ENCODE measurements at regions not wholly inside any gene's neighbourhood (a gene's known extent, or its start where the extent isn't known, plus 50 kb on each side); places are given as distances from the start of the nearest gene placed in this dataset.

DNA sequence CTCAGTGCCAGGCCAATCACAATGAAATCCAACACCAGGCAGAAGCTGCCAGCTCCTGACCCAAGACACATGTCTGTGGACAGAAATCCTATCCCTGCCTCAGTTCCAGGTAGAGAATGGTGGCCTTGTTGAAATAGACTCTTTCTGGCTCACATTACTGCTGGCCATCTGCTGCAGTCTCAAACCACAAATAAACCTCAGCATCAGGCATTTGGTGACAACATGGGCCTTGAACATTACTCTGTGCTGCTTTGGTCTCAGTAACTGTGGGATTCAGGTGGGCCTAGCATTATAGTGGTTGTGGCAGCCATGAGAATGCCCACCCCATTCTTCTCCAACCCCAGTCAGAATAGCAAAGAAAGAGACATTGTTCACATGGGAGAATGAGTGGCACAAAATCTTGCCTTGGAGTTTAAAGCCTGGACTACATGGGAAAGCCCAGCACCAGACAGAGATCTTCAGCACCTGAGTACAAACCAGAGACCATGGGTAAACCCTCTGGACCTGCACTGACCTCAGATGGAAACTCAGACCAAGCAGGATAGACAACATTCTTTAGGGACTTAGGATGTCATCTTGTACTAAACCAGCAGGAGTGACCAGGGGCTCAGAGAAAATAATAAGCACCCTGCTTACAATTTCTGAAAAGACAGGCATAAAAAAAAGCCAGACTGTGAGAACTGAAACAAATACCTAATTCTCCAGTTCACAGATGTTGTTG is 50.4 kb upstream of the TRAM1L1 start:
- TF ChIP-seq, protein P1, sequence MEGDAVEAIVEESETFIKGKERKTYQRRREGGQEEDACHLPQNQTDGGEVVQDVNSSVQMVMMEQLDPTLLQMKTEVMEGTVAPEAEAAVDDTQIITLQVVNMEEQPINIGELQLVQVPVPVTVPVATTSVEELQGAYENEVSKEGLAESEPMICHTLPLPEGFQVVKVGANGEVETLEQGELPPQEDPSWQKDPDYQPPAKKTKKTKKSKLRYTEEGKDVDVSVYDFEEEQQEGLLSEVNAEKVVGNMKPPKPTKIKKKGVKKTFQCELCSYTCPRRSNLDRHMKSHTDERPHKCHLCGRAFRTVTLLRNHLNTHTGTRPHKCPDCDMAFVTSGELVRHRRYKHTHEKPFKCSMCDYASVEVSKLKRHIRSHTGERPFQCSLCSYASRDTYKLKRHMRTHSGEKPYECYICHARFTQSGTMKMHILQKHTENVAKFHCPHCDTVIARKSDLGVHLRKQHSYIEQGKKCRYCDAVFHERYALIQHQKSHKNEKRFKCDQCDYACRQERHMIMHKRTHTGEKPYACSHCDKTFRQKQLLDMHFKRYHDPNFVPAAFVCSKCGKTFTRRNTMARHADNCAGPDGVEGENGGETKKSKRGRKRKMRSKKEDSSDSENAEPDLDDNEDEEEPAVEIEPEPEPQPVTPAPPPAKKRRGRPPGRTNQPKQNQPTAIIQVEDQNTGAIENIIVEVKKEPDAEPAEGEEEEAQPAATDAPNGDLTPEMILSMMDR (IDR thresholded peaks at IDR 0.05 in 4 of 5, conservative IDR thresholded peaks at IDR 0.05 in 1 of 5): no peak
- no peak for TF ChIP-seq POLR2A (IDR thresholded peaks at IDR 0.05)

Data from gastrocnemius medialis (tissue), 4 donors.